GM18498 (cell line): ENCODE measurements at regions not wholly inside any gene's neighbourhood (a gene's known extent, or its start where the extent isn't known, plus 50 kb on each side); places are given as distances from the start of the nearest gene placed in this dataset.

Experiments used
- ATAC-seq: cut with Tn5 transposase; IDR thresholded peaks from one replicate; pipeline ENCODE4 v1.9.1; 2021; ENCODE audit warnings: mild to moderate bottlenecking, moderate library complexity; ENCODE audit not compliant: unreplicated experiment

- ATAC-seq: no peak
Measured at GRCh38 chr3:176969066-176969465, 228.2 kb downstream of the TBL1XR1 start.

- no peak for ATAC-seq
Measured at GRCh38 chr3:176968631-176969030, 228.7 kb downstream of the TBL1XR1 start.

GRCh38 chr3:176967522-176967921 lies 229.8 kb downstream of the TBL1XR1 start:
- ATAC-seq: no peak

- ATAC-seq: no peak
Measured at GRCh38 chr3:176964661-176965060, 232.6 kb downstream of the TBL1XR1 start.

GRCh38 chr3:176961916-176962315 lies 235.4 kb downstream of the TBL1XR1 start:
- no peak for ATAC-seq

GRCh38 chr3:176959867-176960266 lies 237.4 kb downstream of the TBL1XR1 start:
- no peak for ATAC-seq

- ATAC-seq: no peak
Measured at GRCh38 chr3:176958560-176958959, 238.7 kb downstream of the TBL1XR1 start.

- no peak for ATAC-seq
Measured at GRCh38 chr3:176954517-176954916, 242.8 kb downstream of the TBL1XR1 start.

GRCh38 chr3:176953106-176954060 lies 243.9 kb downstream of the TBL1XR1 start:
- ATAC-seq: no peak

GRCh38 chr3:176951586-176952292 lies 245.5 kb downstream of the TBL1XR1 start:
- ATAC-seq: no peak

GRCh38 chr3:176951144-176951543 lies 246.1 kb downstream of the TBL1XR1 start:
- no peak for ATAC-seq

GRCh38 chr3:176950743-176951142 lies 246.5 kb downstream of the TBL1XR1 start:
- no peak for ATAC-seq

- ATAC-seq: no peak
Measured at GRCh38 chr3:176948151-176948550, 249.1 kb downstream of the TBL1XR1 start.

- no peak for ATAC-seq
Measured at GRCh38 chr3:176946202-176946601, 251.1 kb downstream of the TBL1XR1 start.

- ATAC-seq: no peak
Measured at GRCh38 chr3:176942305-176942704, 255.0 kb downstream of the TBL1XR1 start.

- ATAC-seq: no peak
Measured at GRCh38 chr3:176941689-176942088, 255.6 kb downstream of the TBL1XR1 start.

- ATAC-seq: peak; percentile 99
Measured at GRCh38 chr3:176939022-176939817, 258.1 kb downstream of the TBL1XR1 start.

GRCh38 chr3:176937994-176938393 lies 259.3 kb downstream of the TBL1XR1 start:
- ATAC-seq: no peak

GRCh38 chr3:176937541-176937940 lies 259.7 kb downstream of the TBL1XR1 start:
- no peak for ATAC-seq

GRCh38 chr3:176935194-176935888 lies 261.9 kb downstream of the TBL1XR1 start:
- no peak for ATAC-seq

- no peak for ATAC-seq
Measured at GRCh38 chr3:176934698-176935097, 262.6 kb downstream of the TBL1XR1 start.
